Transverse colon (tissue), 4 donors: ENCODE measurements at regions not wholly inside any gene's neighbourhood (a gene's known extent, or its start where the extent isn't known, plus 50 kb on each side); places are given as distances from the start of the nearest gene placed in this dataset.
"Not testable (repeated sequence)": the region's sequence is repeated elsewhere in the genome, so short reads cannot be mapped to it uniquely, and the experiment has no call there.

Experiments
- CTCF ChIP-seq, 5 experiments: fragments of 200-600 bp in 3 of 5; fragments of 450-650 bp in 2 of 5; sonication (generic) in 3 of 5; IDR thresholded peaks; 1 replicate in 2 of 5; 2 replicates in 3 of 5; pipeline ENCODE4 v1.5.1; 2016 to 2017; ENCODE audit warnings: antibody characterized with exemption in 5 of 5, inconsistent platforms in 3 of 5, mild to moderate bottlenecking in 2 of 5, moderate library complexity in 1 of 5
- EP300 ChIP-seq: sonication (generic); formaldehyde crosslinking; IDR thresholded peaks from one replicate; pipeline ENCODE4 v1.6.1; 2017; ENCODE audit warnings: antibody characterized with exemption, low read depth
- POLR2A ChIP-seq: fragments of 450-650 bp; IDR thresholded peaks from one replicate; pipeline ENCODE4 v1.6.1; 2016; ENCODE audit warnings: antibody characterized with exemption, mild to moderate bottlenecking, moderate library complexity
- POLR2AphosphoS5 ChIP-seq, 3 donors: sonication (generic); formaldehyde crosslinking; IDR thresholded peaks; one replicate each; pipeline ENCODE4 v1.6.1; 2016; ENCODE audit warnings: antibody characterized with exemption in 3 of 3

DNA sequence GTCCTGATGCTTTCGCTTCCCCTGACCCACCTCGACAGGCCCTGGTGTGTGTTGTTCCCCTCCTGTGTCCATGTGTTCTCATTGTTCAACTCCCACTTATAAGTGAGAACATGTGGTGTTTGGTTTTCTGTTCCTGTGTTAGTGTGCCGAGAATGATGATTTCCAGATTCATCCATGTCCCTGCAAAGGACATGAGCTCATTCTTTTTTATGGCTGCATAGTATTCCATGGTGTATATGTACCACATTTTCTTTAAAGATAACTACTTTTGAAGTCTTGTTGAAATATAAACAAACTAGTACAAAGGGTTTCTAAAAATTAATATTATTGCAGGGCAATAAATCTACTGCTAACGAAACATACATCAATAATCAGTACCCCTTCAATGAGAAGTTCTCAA lies 266.6 kb downstream of the IRS1 start:
- TF ChIP-seq CTCF (IDR thresholded peaks at IDR 0.05); EP300; POLR2A; POLR2AphosphoS5 (IDR thresholded peaks at IDR 0.05): not testable (repeated sequence)
